HG03066 (cell line): ENCODE measurements at regions not wholly inside any gene's neighbourhood (a gene's known extent, or its start where the extent isn't known, plus 50 kb on each side); places are given as distances from the start of the nearest gene placed in this dataset.

Source experiments
- ATAC-seq: cut with Tn5 transposase; IDR thresholded peaks from one replicate; pipeline ENCODE4 v1.9.1; 2021; ENCODE audit warnings: low read depth; ENCODE audit not compliant: unreplicated experiment

DNA sequence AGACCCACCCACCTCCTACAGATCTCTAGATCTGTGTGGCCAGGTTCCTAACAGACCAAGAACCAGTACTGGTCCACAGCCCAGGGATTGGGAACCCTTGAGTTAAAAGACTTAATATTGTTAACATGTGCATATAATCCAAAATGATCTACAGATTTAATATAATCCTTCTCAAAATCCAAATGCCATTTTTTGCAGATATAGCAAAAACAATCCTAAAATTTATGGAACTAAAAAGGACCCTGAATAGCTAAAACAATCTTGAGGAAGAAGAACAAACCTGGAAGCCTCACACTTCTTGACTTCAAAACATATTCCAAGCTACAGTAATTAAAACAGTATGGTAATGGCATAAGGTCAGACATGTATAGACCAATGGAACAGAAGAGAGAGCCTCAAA is 206.9 kb upstream of the SIX2 start:
- no peak for ATAC-seq

DNA sequence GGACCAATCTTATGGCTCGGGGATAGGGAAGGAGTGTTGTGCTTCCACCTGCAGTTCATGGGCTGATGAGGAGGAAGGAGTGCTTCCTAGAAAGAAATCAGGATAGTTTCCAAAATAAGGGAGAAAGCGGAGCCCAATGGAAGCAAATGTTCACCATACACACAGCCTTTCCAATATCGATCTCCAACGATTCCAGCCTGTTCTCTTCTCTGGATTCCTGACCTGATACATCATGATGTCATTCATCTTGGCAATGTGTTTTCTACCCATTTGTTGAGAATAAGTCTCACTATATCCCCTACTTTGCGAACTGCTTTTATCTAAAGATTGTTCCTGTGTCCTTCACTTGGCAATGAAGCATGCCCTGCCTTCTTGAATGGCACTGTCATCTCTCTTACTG is 205.3 kb upstream of the SIX2 start:
- no peak for ATAC-seq

- no peak for ATAC-seq
These were observed 203.8 kb upstream of the SIX2 start for GRCh38 chr2:45212953-45213635.

DNA sequence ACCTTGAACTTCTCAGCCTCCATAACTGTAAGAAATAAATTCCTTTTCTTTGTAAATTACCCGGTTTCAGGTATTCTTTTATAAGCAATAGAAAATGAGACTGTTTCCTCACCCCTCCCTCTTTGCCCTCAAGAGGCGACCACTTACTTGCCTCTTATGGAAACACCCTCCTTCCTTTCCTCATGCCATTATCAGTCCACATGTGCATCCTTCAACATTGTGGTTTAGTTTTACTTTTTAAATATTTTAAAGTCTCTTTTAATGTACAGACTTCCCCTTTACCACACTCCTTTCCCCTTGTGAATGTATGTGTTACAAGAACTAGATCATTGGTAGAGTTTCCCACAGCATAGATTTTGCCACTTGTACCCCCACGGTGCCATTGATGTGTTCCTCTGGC is 202.4 kb upstream of the SIX2 start:
- ATAC-seq = no peak

- no peak for ATAC-seq
These were observed 201.4 kb upstream of the SIX2 start for GRCh38 chr2:45210462-45211195.

DNA sequence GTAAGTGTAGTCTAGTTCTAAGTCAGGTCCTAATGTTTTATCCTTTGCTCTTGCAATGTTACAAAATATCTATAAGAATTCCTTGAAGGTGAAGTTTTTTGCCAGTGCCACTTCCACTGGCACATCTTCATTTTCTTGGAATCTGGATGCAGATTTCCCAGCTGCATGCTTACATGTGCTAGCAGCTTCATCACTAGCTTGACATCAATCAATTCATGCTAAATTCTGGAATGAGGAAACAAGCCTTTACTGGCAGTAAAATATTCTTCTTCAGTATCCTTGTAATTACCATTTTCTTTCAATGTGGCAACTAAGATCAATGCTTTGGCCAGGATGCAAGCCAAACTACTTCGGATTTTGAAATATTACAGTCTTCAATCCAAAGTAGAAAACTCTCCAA is 200.6 kb upstream of the SIX2 start:
- ATAC-seq = no peak

DNA sequence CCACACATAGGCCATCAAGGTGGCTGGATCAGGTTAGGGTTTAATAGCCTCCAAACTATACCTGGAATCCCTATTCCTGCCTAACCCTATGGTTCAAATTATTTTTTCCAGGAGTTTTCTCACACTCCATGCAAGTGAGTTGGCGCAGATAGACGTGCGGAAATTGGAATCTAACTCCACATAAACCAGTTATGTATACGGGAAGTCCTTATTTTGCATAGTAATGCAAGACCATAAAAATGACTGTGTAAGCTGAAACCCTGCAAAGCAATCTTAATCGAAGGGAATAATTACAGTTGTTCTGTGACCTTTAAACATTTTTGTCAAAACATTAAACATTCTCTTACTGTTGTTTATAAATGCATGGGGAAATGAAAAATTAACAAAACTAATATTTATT is 200.1 kb upstream of the SIX2 start:
- ATAC-seq = no peak

DNA sequence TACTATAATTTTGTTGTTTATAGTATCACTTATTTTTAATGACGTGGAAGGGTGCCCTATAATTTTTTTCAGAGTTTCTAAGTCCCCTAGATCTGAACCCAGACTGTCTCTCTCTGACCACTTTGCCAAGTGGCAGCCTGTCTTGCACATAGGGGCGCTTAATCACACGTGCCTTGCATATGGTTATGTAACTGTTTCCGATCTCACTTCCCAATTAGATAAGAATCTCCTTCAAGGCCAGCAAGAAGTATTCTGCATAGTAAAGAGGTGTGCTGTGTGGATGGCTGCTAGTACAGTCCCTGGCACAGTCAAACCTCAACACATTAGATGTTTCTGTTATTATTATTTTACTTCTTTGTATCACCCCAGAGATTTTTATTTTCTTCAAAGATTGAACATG is 197.8 kb upstream of the SIX2 start:
- ATAC-seq = no peak

- ATAC-seq = no peak
These were observed 196.7 kb upstream of the SIX2 start for GRCh38 chr2:45205985-45206384.

GRCh38 chr2:45205480-45205879 is 196.2 kb upstream of the SIX2 start:
- no peak for ATAC-seq

DNA sequence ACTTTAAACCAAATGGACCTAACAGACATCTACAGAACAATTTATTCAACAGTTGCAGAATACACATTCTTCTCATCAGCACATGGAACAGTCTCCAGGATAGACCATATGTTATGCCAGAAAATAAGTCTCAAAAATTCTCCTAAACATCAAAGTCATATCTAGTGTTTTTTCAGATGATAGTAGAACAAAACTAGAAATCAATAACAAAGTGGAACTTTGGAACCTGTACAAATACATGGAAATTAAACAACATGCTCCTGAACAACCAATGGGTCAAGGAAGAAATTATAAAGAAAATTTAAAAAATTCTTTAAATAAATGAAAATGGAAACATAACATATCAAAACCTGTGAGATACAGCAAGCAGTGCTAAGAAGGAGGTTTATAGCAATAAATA is 194.1 kb upstream of the SIX2 start:
- ATAC-seq = no peak

- ATAC-seq = no peak
These were observed 190.7 kb upstream of the SIX2 start for GRCh38 chr2:45199973-45200372.

DNA sequence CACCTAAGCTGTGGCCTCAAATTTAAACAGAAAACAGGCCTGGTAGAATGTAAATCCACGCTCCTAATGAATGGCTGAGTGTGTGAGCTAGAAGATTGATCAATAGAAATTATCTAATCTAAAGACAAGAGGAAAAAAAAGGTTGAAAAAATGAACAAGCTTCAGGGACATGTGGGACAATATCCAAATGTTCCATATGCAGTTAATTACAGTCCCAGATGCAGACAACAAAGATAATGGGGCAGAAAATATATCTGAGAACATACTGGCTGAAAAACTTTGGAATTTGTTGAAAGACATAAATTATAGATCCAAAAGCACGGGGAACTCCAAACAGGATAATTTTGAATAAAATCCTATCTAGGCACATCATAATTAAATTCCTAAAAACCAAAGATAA is 186.7 kb upstream of the SIX2 start:
- ATAC-seq = no peak

- no peak for ATAC-seq
These were observed 185.3 kb upstream of the SIX2 start for GRCh38 chr2:45194596-45194995.

DNA sequence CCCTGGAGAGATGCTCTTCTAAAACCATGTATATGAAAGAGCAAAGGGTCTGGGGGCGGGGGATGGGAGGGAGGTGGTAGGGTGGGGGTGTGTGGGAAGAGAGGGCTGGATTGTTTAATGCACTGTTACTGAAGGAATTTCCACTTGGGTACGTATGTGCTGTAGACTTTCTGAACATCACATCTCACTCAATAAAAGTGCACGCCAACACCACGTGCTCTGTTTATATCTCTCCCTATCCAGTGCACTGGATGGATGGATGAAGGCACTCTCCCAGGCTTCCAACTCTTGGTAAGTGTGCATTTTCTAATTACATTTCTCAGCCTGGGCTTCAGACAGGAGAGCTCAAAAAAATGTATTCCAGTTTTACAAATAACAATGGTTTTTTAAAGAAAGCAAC is 184.3 kb upstream of the SIX2 start:
- ATAC-seq = no peak

GRCh38 chr2:45192991-45193390 is 183.7 kb upstream of the SIX2 start:
- no peak for ATAC-seq

DNA sequence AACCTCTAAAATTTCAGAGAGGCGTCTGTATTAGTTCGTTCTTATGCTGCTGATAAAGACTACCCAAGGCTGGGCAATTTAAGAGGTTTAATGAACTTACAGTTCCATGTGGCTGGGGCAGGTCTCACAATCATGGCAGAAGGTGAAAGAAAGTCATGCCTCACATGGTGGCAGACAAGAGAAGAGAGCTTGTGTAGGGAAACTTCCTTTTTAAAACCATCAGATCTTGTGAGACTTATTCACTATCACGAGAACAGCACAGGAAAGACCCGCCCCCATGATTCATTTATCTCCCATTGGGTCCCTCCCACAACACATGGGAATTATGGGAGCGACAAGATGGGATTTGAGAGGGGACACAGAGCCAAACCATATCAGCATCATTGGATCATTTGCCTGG is 183.2 kb upstream of the SIX2 start:
- no peak for ATAC-seq

GRCh38 chr2:45191976-45192375 is 182.7 kb upstream of the SIX2 start:
- no peak for ATAC-seq

DNA sequence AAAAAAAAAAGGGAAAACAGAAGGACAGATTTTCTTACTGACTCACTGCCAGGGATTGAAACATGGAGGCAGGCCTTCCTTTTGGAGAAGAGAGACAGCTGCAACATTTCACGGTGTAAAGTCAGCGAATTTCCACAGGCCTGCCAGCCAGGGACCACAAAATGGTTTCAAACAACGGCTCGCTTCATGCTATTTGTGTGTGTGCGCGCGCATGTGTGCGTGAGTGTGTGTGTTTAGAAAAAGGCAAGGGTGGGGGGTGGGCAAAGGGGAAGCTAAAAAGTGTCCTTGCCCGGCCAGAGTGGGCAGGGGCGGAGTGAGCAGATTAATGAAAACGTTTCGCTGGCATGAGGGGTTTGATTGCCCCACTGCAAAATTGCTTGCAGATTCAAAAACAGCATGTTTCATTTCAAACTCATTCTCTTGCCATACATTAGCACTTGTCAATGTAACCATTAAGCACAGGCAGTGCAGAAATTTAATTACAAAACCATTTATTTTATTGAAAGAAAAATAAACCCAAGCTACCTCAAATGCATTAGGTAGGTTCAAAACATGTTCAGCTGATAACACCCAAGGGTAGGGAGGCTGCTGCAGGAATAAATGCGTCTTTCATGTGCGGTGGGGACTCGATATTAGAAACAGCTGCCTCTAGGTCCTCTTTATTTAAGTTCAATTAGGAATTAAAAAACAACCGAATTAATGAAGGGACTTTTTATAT is 182.1 kb upstream of the SIX2 start:
- no peak for ATAC-seq

GRCh38 chr2:45190481-45190942 is 181.3 kb upstream of the SIX2 start:
- no peak for ATAC-seq

DNA sequence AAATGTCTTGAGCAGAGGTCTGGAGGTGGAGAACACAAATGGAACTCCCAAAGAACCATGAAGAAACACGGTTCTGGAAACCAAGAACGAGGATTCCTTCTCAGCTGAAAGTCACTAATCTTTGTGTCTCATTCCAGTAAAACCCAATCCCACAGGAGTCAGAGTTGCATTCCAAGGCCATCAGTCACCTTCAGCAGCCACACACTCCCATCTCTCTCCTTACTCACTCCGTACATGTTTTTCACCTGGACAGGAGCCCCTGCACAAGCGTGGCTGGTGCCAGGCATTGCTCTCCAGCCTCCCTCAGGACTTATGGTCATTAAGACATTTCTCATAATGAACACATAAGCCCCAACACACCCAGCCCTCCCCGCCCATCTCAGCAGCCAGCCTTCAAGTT is 175.4 kb upstream of the SIX2 start:
- ATAC-seq = no peak
